Skeletal muscle tissue (tissue), 3 donors: ENCODE measurements at regions not wholly inside any gene's neighbourhood (a gene's known extent, or its start where the extent isn't known, plus 50 kb on each side); places are given as distances from the start of the nearest gene placed in this dataset.

Source experiments
- H3K27ac ChIP-seq: one replicate; pipeline ENCODE4 v1.7.0; 2013; ENCODE audit warnings: mild to moderate bottlenecking, low read depth, low read length, inconsistent platforms
- H3K27me3 ChIP-seq, 3 donors: one replicate each; pipeline ENCODE4 v1.7.0; 2013; ENCODE audit warnings: low read length in 3 of 3; ENCODE audit not compliant: control insufficient read depth in 3 of 3, insufficient read depth in 3 of 3
- H3K36me3 ChIP-seq, 3 donors: one replicate each; pipeline ENCODE4 v1.7.0; 2013; ENCODE audit warnings: low read length in 3 of 3; ENCODE audit not compliant: control insufficient read depth in 3 of 3, insufficient read depth in 3 of 3
- H3K4me1 ChIP-seq, 3 donors: one replicate each; pipeline ENCODE4 v1.7.0; 2013; ENCODE audit warnings: low read length in 3 of 3, mild to moderate bottlenecking in 3 of 3; ENCODE audit not compliant: control insufficient read depth in 3 of 3, insufficient read depth in 3 of 3
- H3K4me3 ChIP-seq, 3 donors: one replicate each; pipeline ENCODE4 v1.7.0; 2013; ENCODE audit warnings: low read length in 3 of 3
- H3K9ac ChIP-seq, 3 donors: one replicate each; pipeline ENCODE4 v1.7.0; 2013; ENCODE audit warnings: low read length in 3 of 3, mild to moderate bottlenecking in 3 of 3, moderate library complexity in 2 of 3, low read depth in 1 of 3
- H3K9me3 ChIP-seq, 3 donors: one replicate each; pipeline ENCODE4 v1.7.0; 2013; ENCODE audit warnings: low read length in 3 of 3; ENCODE audit not compliant: control insufficient read depth in 3 of 3
- donor health status: Osteomylitis.

DNA sequence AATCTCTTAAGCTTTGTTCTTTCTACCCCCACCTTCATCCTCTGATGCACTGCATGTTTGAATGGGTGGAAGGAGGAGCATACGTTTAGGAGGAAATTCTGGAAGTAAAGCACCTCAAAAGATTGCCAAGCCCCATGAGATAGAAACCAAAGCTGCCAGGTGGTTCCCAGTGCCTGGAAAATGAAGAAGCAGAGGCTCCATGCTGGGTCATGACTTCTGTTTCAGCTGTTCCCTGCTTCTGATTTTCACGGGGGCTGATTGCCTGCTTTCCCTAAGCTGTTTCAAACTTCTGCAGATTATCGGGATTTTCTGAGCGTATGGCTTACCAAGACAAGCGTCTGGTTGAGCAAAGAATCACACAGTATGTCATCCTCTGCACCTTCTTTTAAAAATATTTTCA is 87.5 kb upstream of the SYNDIG1 start:
- H3K4me1 ChIP-seq = no peaks in the 10 kb centered on the region
- no peak overlapping the region for H3K9ac ChIP-seq
- peaks cover 0 to 5% (median 0%) of the 10 kb centered on the region in 3 donors for H3K27me3 ChIP-seq
- H3K4me3 ChIP-seq = no peak overlapping the region
- H3K36me3 ChIP-seq = no peaks in the 10 kb centered on the region
- no peak overlapping the region for H3K27ac ChIP-seq
- H3K9me3 ChIP-seq = no peaks in the 10 kb centered on the region

DNA sequence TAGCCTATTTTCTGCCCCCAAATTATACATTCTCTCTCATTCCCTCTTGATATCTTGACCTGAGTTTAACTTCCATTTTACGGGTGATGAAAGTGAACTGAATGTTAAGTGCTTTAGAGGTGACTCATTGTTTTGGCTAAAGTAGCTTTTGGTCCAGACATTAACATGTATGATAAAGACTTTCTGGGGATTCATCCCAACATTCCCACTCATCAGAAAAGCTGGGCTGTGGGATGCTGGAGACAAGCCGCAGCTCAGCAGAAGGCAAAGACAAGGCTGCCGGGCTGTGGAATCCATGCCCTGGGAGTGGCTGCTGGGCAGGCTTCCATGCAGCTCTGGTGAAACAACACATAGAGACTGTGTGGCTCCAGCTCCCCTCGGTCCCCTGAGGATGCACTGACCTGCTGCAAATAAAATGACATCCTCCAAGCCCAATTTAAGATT is 89.9 kb upstream of the SYNDIG1 start:
- no peak overlapping the region for H3K27ac ChIP-seq

DNA sequence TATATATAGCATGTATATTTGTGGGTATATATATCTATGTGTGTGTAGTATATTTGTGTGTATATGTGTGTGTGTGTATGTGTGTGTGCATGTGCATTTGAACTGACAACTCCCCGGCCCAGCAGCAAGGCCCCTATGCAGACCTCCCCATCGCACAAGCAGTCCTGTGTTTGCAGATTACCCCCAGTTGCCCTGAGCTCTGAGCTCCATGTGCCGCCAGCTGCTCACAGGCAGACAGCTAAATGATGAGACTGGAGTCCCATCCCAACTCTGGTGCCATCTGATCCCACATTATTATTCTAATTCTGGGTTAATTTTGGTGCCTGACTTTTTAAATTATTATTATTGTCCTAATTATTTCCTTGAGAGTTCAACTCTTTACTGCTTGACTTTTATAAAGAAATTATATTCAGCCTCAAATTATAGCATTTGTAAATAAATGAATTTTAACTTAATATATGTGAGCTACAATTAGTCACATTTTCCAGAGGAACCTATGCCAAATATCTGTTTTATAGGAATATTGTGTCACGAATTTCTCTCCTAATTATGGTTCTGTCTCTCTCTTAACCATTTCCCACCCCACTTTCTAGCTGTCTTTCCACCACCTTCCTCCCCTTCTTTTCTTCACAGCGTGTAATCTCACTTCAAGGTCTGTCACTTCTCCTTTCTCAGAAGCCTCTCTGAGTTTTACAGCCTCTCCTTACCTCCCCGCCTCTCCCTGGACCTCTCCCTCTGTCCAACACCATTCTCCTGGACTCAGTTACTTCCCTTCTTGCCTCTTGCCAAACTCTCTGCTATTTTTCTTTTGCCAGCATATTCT is 90.6 kb upstream of the SYNDIG1 start:
- H3K9ac ChIP-seq = no peak overlapping the region

More for the DNA sequence above, 89.9 kb upstream of the SYNDIG1 start:
- no peak overlapping the region for H3K4me3 ChIP-seq
- H3K36me3 ChIP-seq = no peaks in the 10 kb centered on the region
- H3K9ac ChIP-seq = no peak overlapping the region
- no peaks in the 10 kb centered on the region for H3K9me3 ChIP-seq
- no peaks in the 10 kb centered on the region for H3K4me1 ChIP-seq
- peaks cover 0 to 5% (median 0%) of the 10 kb centered on the region in 3 donors for H3K27me3 ChIP-seq

DNA sequence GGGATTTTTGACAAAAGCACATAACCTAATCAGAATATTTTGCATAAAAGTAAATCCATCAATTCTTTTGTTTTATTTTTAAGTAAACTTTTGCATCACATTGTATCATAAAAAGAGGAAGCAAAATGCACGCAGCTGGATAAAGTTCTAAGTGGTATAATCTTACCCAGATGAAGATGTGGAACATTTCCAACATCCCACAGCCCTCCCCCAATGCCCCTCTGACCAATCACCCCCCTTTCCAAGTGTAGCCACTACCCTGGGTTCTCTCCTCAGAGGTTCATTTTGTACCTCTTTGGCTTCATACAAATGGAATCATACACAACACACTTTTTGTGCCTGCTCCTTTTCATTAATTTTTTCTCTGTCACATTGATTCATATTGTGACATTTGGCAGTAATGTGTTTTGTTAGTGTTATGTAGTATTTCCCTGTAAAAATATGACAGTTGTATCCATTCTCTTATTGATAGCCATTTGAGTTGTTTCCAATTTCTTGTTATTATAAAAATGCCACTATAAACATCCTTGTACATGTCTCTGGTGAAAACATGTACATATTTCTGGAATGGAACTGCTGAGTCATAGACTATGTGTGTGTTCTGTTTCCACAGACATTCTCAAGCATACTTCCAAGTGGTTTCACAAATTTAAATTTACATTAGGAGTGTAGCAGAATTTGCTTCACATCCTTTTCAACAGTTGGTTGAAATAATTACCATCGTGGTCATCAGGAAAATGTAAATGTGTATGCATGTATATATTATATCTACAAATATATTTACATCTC is 92.9 kb upstream of the SYNDIG1 start:
- Histone ChIP-seq H3K4me1 (no peaks in the 10 kb centered on the region), H3K9ac (no peak overlapping the region), H3K36me3 (no peaks in the 10 kb centered on the region), H3K4me3 (no peak overlapping the region), H3K27me3 (peaks cover 0 to 2% (median 0%) of the 10 kb centered on the region in 3 donors), H3K27ac (no peak overlapping the region), H3K9me3 (no peaks in the 10 kb centered on the region)

More for the DNA sequence above, 90.6 kb upstream of the SYNDIG1 start:
- H3K27ac ChIP-seq = no peak overlapping the region
- peaks cover 0 to 5% (median 0%) of the 10 kb centered on the region in 3 donors for H3K27me3 ChIP-seq
- no peak overlapping the region for H3K4me3 ChIP-seq
- no peaks in the 10 kb centered on the region for H3K9me3 ChIP-seq
- no peaks in the 10 kb centered on the region for H3K4me1 ChIP-seq
- H3K36me3 ChIP-seq = no peaks in the 10 kb centered on the region

DNA sequence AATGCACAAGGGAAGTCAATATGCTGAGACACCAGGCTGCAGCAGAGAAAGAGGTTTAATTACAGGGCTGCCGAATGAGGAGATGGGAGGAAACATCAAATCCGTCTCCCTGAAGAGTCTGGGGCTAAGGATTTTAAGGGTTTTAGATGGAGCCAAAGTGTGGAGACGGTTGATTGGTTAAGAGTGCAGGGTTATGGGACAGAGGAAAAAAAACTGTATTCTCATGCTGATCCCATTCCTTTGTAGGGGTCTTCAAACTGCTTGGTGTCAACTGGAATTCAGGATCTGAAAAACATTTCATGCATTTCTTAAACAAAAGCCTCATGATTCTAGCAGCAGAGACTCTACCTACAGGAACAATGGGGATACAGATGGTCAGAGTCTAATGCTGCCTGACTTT is 96.1 kb upstream of the SYNDIG1 start:
- Histone ChIP-seq H3K36me3 (no peaks in the 10 kb centered on the region), H3K9me3 (no peaks in the 10 kb centered on the region), H3K4me3 (no peak overlapping the region), H3K4me1 (no peaks in the 10 kb centered on the region), H3K27ac (no peak overlapping the region), H3K27me3 (no peaks in the 10 kb centered on the region), H3K9ac (no peak overlapping the region)

DNA sequence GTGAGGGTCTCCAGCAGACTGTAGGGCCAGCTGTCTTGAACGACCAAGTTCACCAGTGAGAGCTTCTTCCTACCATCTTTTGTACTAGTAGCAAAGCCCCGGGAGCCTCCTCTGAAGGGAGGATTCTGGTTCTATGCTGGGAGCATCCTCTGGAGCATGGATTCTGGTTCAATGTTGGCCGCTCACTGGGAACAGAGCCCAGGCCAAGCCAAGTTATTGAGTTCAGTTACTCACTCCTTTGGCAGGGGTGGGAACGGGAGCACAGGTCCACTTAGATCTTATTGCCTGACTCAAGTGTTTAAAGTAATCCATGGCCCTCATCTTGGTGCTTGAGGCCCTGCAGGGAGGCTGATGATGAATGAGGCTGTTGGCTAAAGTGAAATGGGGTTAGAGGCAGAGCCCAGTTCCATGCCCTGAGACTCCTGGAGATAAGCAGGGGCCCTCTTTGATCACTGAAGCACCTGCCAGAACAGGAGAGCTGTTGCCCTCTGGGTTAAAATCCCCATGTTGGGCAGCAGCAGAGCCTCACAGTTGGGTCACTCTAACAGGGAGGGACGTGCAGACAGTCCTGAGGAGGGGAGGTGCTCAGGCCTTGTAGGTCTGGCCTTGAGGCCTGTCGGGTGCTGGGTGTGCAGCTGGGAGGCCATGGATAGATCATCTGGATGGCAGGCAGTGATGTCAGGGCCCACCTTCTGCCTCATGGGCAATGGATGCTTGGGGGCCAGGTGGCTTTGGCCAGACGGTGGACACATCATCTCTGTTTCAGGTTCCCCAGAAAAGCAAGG is 98.3 kb upstream of the SYNDIG1 start:
- H3K9me3 ChIP-seq = no peaks in the 10 kb centered on the region
- H3K4me1 ChIP-seq = no peaks in the 10 kb centered on the region
- no peak overlapping the region for H3K9ac ChIP-seq
- H3K27me3 ChIP-seq = no peaks in the 10 kb centered on the region
- no peaks in the 10 kb centered on the region for H3K36me3 ChIP-seq
- no peak overlapping the region for H3K4me3 ChIP-seq
- H3K27ac ChIP-seq = no peak overlapping the region

DNA sequence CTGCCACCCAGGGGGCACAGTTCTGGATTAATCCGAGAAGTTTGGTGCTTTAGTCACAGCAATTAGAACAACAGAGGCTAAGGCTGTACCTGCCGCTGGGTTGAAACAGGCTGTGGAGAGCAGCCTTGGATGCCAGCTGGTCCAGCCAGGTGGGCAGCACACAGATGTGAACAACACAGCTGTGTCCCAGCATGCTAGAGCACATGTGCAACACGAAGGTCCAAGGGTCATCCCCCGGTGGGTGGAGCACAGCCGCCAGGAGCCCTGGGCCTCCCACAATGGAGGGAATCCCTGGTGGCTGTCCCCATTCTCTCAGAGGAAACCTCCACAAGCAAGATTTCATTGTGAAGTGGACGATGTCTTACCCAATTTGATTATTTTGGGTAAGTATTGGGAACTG is 99.2 kb upstream of the SYNDIG1 start:
- Histone ChIP-seq H3K36me3 (no peaks in the 10 kb centered on the region), H3K9ac (no peak overlapping the region), H3K4me1 (no peaks in the 10 kb centered on the region), H3K4me3 (no peak overlapping the region), H3K27ac (no peak overlapping the region), H3K9me3 (no peaks in the 10 kb centered on the region), H3K27me3 (no peaks in the 10 kb centered on the region)

DNA sequence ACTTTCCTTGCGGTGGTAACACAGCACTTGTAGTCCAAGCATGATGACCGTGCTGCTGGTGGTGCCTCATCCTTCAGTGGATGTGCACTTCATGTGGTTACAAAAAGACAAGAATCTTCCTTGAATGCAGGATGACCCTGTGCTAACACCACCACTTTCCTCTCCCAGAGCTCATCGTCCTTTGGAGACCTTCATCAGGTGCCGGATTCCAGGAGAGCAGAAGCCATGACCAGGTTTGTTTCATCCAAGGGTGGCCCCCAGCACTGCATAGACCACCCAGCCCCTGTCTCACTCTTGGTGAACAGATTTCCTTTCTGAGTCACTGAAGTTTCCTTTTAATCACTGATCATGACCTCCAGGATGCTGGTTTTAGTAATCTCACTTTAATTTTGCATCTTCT is 101.2 kb upstream of the SYNDIG1 start:
- H3K27me3 ChIP-seq = no peaks in the 10 kb centered on the region
- no peak overlapping the region for H3K27ac ChIP-seq
- no peak overlapping the region for H3K4me3 ChIP-seq
- H3K4me1 ChIP-seq = no peaks in the 10 kb centered on the region
- no peaks in the 10 kb centered on the region for H3K36me3 ChIP-seq
- no peak overlapping the region for H3K9ac ChIP-seq
- H3K9me3 ChIP-seq = no peaks in the 10 kb centered on the region

DNA sequence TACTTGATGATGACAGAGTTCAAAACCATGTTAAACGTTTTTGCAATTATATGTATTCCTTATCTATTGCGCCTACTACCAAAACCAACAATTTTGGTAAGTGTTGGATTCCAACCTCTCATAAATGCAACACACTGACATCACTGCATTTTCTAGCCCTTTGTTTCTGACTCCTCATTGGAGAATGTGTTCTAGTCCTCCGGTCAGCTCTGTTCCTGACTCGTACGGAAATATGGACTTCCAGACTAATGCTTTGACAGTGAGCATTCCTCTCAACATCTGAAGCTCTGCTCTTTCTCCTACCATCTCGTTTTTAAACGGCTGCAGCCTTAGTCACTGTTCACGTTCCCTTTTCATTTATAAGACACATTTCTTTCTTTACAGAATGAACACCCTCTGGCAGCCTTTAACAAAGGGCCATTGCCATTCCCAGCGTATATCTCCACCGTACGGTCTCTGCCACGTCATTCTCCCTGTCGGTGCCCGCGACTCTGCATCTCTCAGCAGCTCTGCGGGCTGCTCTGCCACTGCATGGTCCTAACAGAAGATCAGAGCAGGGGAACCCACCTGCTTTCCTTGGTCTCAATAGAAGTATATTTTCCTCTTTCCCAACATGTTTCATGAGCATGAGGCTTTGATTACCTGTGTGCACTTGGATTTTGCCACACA is 103.0 kb upstream of the SYNDIG1 start:
- Histone ChIP-seq H3K9me3 (peaks cover 0 to 2% (median 0%) of the 10 kb centered on the region in 3 donors), H3K9ac (no peak overlapping the region), H3K27me3 (no peaks in the 10 kb centered on the region), H3K36me3 (no peaks in the 10 kb centered on the region), H3K4me1 (no peaks in the 10 kb centered on the region), H3K4me3 (no peak overlapping the region), H3K27ac (no peak overlapping the region)
